GM12878 (cell line): ENCODE measurements at regions not wholly inside any gene's neighbourhood (a gene's known extent, or its start where the extent isn't known, plus 50 kb on each side); places are given as distances from the start of the nearest gene placed in this dataset.

ENCODE experiments used
- ATAC-seq: fragments of 200-7000 bp; cut with Tn5 transposase; 3 replicates; pipeline ENCODE4 v1.9.1; 2020; ENCODE audit warnings: mild to moderate bottlenecking, moderate library complexity
- BruUV-seq: library from RNA; stranded (reverse); fragments of 400-500 nt; replicated peaks from 2 replicates; lab custom pipeline; 2021; lab: Mats Ljungman, UMichigan
- CTCF ChIA-PET: fragments of 300-600 bp; sonication (Branson Sonifier 250); formaldehyde crosslinking; extraction: SDS; loops from one replicate; lab custom pipeline; 2021; ENCODE audit warnings: inconsistent platforms; lab: Yijun Ruan, JAX
- POLR2A ChIA-PET: fragments of 350-600 bp; formaldehyde crosslinking; extraction: SDS; loops from one replicate; lab custom pipeline; 2021; ENCODE audit warnings: inconsistent platforms; lab: Charles Lee
- RAD21 ChIA-PET: fragments of 300-600 bp; sonication (Branson Sonifier 250); formaldehyde crosslinking; loops from one replicate; lab custom pipeline; 2023; ENCODE audit warnings: antibody characterized with exemption; ENCODE audit not compliant: unreplicated experiment; lab: Charles Lee
- SMC1A ChIA-PET: fragments of 300-600 bp; sonication (Branson Sonifier 250); formaldehyde crosslinking; loops from one replicate; lab custom pipeline; 2023; ENCODE audit not compliant: unreplicated experiment, uncharacterized antibody; lab: Charles Lee
- DNase-seq: peaks from one replicate; pipeline ENCODE4 v3.0.0-alpha.2; 2011; ENCODE audit warnings: low read depth, low spot score
- FAIRE-seq: peaks from 3 replicates; lab custom pipeline; 2011; peaks lifted over from hg19 to GRCh38; lab: Jason Lieb, UNC
- H2AFZ ChIP-seq: 2 replicates; pipeline ENCODE4 v1.6.0; 2011; ENCODE audit warnings: low read depth, low read length, control low read depth; ENCODE audit not compliant: control insufficient read depth
- H3K27ac ChIP-seq: 2 replicates; pipeline ENCODE4 v1.5.1; 2011; ENCODE audit warnings: control low read depth; ENCODE audit not compliant: control insufficient read depth, insufficient read depth
- H3K27me3 ChIP-seq, 2 experiments: replicated peaks in 1 of 2; 2 replicates each; pipeline versions ENCODE4 v1.6.0 to v1.6.1; 2011; ENCODE audit warnings: low read length in 1 of 2; ENCODE audit not compliant: control insufficient read depth in 2 of 2, insufficient read depth in 2 of 2
- H3K36me3 ChIP-seq, 2 experiments: 2 replicates each; pipeline ENCODE4 v1.5.1; 2011; ENCODE audit warnings: low read length in 1 of 2; ENCODE audit not compliant: control insufficient read depth in 2 of 2, insufficient read depth in 2 of 2
- H3K4me1 ChIP-seq: 2 replicates; pipeline ENCODE4 v1.6.1; 2011; ENCODE audit warnings: mild to moderate bottlenecking, low read length, moderate library complexity, mixed read lengths; ENCODE audit not compliant: control insufficient read depth, insufficient read depth
- H3K4me2 ChIP-seq: 2 replicates; pipeline ENCODE4 v1.6.0; 2011; ENCODE audit warnings: control low read depth; ENCODE audit not compliant: control insufficient read depth, insufficient read depth
- H3K4me3 ChIP-seq: fragments of 200-600 bp; sonication (generic); 2 replicates; pipeline ENCODE4 v1.5.1; 2016
- H3K79me2 ChIP-seq: 2 replicates; pipeline ENCODE4 v1.6.0; 2011; ENCODE audit warnings: low read length; ENCODE audit not compliant: control insufficient read depth, insufficient read depth
- H3K9ac ChIP-seq: 2 replicates; pipeline ENCODE4 v1.8.0; 2011; ENCODE audit warnings: low read length, control low read depth, mixed read lengths; ENCODE audit not compliant: control insufficient read depth, insufficient read depth
- H3K9me3 ChIP-seq: replicated peaks from 3 replicates; pipeline ENCODE4 v1.5.1; 2011; ENCODE audit warnings: mild to moderate bottlenecking, low read length; ENCODE audit not compliant: control insufficient read depth, insufficient read depth
- H4K20me1 ChIP-seq: 2 replicates; pipeline ENCODE4 v1.6.0; 2011; ENCODE audit not compliant: control insufficient read depth, insufficient read depth
- BCL11A ChIP-seq: IDR thresholded peaks from 2 replicates; pipeline ENCODE4 v1.6.1; 2011; ENCODE audit warnings: low read depth, low read length
- ETV6 ChIP-seq, 2 experiments: fragments of 450-650 bp in 1 of 2; IDR thresholded peaks in 1 of 2; conservative IDR thresholded peaks in 1 of 2; 2 replicates each; pipeline ENCODE4 v1.6.1; 2014; ENCODE audit warnings: antibody characterized with exemption in 1 of 2, borderline replicate concordance in 1 of 2, low read depth in 1 of 2, mild to moderate bottlenecking in 1 of 2, moderate library complexity in 1 of 2
- MAX ChIP-seq: IDR thresholded peaks from 2 replicates; pipeline ENCODE4 v1.6.1; 2012; ENCODE audit warnings: low read depth, low read length, improper control_type of control experiment
- ZNF687 ChIP-seq: fragments of 450-650 bp; IDR thresholded peaks from 2 replicates; pipeline ENCODE4 v1.6.1; 2017; ENCODE audit warnings: mild to moderate bottlenecking, moderate library complexity
- WGBS: methylation state at CpG from one replicate; pipeline ENCODE4 v1.1.6; 2016; ENCODE audit warnings: low lambda C conversion rate; ENCODE audit not compliant: insufficient replicate concordance, insufficient coverage; ENCODE audit errors: missing lambda C conversion rate; 5-methylcytosine and 5-hydroxymethylcytosine counted together
- in situ Hi-C: fragments of 300-500 bp; cut with MboI; formaldehyde crosslinking; loops from 9 replicates; pipeline ENCODE4 v1.14.3; 2018; ENCODE audit warnings: mixed read lengths
- intact Hi-C: fragments of 100-400 bp; cut with micrococcal nuclease; formaldehyde crosslinking; loops from one replicate; pipeline ENCODE4 v1.14.2; 2022; ENCODE audit not compliant: unreplicated experiment
- TF ChIP-seq, protein P1 (sequence below): fragments of 450-650 bp; IDR thresholded peaks from 2 replicates; pipeline ENCODE4 v1.6.1; 2016; ENCODE audit warnings: mild to moderate bottlenecking, moderate library complexity, borderline replicate concordance
- TF ChIP-seq, protein P2 (sequence below): fragments of 450-650 bp; IDR thresholded peaks from 2 replicates; pipeline ENCODE4 v1.6.1; 2017; ENCODE audit warnings: borderline replicate concordance

- ChIA-PET SMC1A (no interaction called here), RAD21 (no interaction called here), CTCF (no interaction called here)
- intact Hi-C loops, result no loop called here
- no peak overlapping the region for H3K4me2 ChIP-seq
- no peak overlapping the region for H3K4me3 ChIP-seq
- no peak for FAIRE-seq
- no peak overlapping the region for H3K9ac ChIP-seq
- H3K4me1 ChIP-seq, result no peaks in the 10 kb centered on the region
- no peaks in the 10 kb centered on the region for H4K20me1 ChIP-seq
- no peaks in the 10 kb centered on the region for H3K79me2 ChIP-seq
- H3K27ac ChIP-seq, result no peak overlapping the region
- H3K27me3 ChIP-seq, result no peaks in the 10 kb centered on the region
- BruUV-seq, result no TSS peak
- in situ Hi-C loops, result no loop called here
- H2AFZ ChIP-seq, result no peak overlapping the region
- no peak for ATAC-seq
- TF ChIP-seq ZNF687 (no peak), MAX (no peak), ETV6 (conservative IDR thresholded peaks at IDR 0.05 in 1 of 2, IDR thresholded peaks at IDR 0.05 in 1 of 2; ENCODE audit: borderline replicate concordance in 1 of 2, low read depth in 1 of 2) (no peak), BCL11A (no peak)
- TF ChIP-seq, protein P1, sequence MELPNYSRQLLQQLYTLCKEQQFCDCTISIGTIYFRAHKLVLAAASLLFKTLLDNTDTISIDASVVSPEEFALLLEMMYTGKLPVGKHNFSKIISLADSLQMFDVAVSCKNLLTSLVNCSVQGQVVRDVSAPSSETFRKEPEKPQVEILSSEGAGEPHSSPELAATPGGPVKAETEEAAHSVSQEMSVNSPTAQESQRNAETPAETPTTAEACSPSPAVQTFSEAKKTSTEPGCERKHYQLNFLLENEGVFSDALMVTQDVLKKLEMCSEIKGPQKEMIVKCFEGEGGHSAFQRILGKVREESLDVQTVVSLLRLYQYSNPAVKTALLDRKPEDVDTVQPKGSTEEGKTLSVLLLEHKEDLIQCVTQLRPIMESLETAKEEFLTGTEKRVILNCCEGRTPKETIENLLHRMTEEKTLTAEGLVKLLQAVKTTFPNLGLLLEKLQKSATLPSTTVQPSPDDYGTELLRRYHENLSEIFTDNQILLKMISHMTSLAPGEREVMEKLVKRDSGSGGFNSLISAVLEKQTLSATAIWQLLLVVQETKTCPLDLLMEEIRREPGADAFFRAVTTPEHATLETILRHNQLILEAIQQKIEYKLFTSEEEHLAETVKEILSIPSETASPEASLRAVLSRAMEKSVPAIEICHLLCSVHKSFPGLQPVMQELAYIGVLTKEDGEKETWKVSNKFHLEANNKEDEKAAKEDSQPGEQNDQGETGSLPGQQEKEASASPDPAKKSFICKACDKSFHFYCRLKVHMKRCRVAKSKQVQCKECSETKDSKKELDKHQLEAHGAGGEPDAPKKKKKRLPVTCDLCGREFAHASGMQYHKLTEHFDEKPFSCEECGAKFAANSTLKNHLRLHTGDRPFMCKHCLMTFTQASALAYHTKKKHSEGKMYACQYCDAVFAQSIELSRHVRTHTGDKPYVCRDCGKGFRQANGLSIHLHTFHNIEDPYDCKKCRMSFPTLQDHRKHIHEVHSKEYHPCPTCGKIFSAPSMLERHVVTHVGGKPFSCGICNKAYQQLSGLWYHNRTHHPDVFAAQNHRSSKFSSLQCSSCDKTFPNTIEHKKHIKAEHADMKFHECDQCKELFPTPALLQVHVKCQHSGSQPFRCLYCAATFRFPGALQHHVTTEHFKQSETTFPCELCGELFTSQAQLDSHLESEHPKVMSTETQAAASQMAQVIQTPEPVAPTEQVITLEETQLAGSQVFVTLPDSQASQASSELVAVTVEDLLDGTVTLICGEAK, result no peak
- TF ChIP-seq, protein P2, sequence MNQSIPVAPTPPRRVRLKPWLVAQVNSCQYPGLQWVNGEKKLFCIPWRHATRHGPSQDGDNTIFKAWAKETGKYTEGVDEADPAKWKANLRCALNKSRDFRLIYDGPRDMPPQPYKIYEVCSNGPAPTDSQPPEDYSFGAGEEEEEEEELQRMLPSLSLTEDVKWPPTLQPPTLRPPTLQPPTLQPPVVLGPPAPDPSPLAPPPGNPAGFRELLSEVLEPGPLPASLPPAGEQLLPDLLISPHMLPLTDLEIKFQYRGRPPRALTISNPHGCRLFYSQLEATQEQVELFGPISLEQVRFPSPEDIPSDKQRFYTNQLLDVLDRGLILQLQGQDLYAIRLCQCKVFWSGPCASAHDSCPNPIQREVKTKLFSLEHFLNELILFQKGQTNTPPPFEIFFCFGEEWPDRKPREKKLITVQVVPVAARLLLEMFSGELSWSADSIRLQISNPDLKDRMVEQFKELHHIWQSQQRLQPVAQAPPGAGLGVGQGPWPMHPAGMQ, result no peak
- TF ChIP-seq, all 136 proteins: peak for 0
- H3K36me3 ChIP-seq, result no peaks in the 10 kb centered on the region
- no peaks in the 10 kb centered on the region; the same call in 2 of the 3 replicates for H3K9me3 ChIP-seq
- 93% methylated on average over 1 of the region's 1 CpG for WGBS
- no peak for DNase-seq
- POLR2A ChIA-PET, result interaction anchor here (0.6 kb wide), 1 partner anchor 274 kb away, joined by 6 read pairs; no protein-coding TSS in a partner anchor
Measured at GRCh38 chr11:115860246-115860645, 356.0 kb upstream of the CADM1 start.
